ENCODE measurements at regions not wholly inside any gene's neighbourhood (a gene's known extent, or its start where the extent isn't known, plus 50 kb on each side); places are given as distances from the start of the nearest gene placed in this dataset.
"Not testable (repeated sequence)": the region's sequence is repeated elsewhere in the genome, so short reads cannot be mapped to it uniquely, and the experiment has no call there.

GRCh38 chr9:80976403-80976802 is 712.9 kb downstream of the TLE1 start:
- Mint-ChIP-seq H3K9me3 (peaks cover 31% of the 10 kb centered on the region), H3K4me3 (no peak overlapping the region), H3K36me3 (ENCODE audit: low read depth) (peaks cover 5% of the 10 kb centered on the region), H3K4me1 (no peaks in the 10 kb centered on the region), H3K27ac (no peak overlapping the region), H3K27me3 (ENCODE audit: low read depth) (no peaks in the 10 kb centered on the region)
- TF ChIP-seq, protein P1, sequence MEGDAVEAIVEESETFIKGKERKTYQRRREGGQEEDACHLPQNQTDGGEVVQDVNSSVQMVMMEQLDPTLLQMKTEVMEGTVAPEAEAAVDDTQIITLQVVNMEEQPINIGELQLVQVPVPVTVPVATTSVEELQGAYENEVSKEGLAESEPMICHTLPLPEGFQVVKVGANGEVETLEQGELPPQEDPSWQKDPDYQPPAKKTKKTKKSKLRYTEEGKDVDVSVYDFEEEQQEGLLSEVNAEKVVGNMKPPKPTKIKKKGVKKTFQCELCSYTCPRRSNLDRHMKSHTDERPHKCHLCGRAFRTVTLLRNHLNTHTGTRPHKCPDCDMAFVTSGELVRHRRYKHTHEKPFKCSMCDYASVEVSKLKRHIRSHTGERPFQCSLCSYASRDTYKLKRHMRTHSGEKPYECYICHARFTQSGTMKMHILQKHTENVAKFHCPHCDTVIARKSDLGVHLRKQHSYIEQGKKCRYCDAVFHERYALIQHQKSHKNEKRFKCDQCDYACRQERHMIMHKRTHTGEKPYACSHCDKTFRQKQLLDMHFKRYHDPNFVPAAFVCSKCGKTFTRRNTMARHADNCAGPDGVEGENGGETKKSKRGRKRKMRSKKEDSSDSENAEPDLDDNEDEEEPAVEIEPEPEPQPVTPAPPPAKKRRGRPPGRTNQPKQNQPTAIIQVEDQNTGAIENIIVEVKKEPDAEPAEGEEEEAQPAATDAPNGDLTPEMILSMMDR (IDR thresholded peaks at IDR 0.05; ENCODE audit: unreplicated experiment in 3 of 3): no peak

GRCh38 chr9:80970377-80970776 is 719.0 kb downstream of the TLE1 start:
- H3K9me3 Mint-ChIP-seq: peaks cover 38% of the 10 kb centered on the region
- not testable (repeated sequence) for H3K36me3 Mint-ChIP-seq (ENCODE audit: low read depth); H3K27ac Mint-ChIP-seq; H3K27me3 Mint-ChIP-seq (ENCODE audit: low read depth); H3K4me3 Mint-ChIP-seq; H3K4me1 Mint-ChIP-seq

- TF ChIP-seq, protein P1 (IDR thresholded peaks at IDR 0.05; ENCODE audit: unreplicated experiment in 3 of 3): no peak
- Mint-ChIP-seq H3K9me3 (peaks cover 34% of the 10 kb centered on the region), H3K4me1 (peaks cover 8% of the 10 kb centered on the region), H3K27ac (no peak overlapping the region), H3K36me3 (ENCODE audit: low read depth) (peaks cover 11% of the 10 kb centered on the region), H3K27me3 (ENCODE audit: low read depth) (no peaks in the 10 kb centered on the region), H3K4me3 (no peak overlapping the region)
These were observed 720.7 kb downstream of the TLE1 start for GRCh38 chr9:80968611-80969010.

DNA sequence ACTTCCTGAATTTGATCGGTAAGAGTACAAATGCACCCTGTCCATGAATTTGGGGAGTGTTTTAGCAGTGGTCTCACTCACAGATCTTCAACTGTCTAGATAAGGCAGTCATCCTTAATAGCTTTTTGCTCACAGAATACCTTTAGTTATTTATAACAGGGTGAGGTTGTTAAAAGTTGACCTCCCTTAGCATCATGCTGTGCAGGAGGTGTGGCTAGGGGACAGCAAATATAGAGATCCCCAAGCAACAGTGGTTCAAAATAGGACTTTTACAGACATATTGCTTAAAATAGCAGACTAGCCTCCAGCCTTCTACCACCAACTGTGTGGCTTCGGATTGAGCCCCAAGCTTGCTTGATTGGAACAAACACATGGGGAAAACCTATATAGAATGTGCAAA is 724.4 kb downstream of the TLE1 start:
- peaks cover 9% of the 10 kb centered on the region for H3K36me3 Mint-ChIP-seq (ENCODE audit: low read depth)
- peaks cover 25% of the 10 kb centered on the region for H3K9me3 Mint-ChIP-seq
- peaks cover 8% of the 10 kb centered on the region for H3K4me1 Mint-ChIP-seq
- H3K27ac Mint-ChIP-seq: peak overlapping the region in 1 of 3 experiments; percentile 21
- no peaks in the 10 kb centered on the region for H3K27me3 Mint-ChIP-seq (ENCODE audit: low read depth)
- TF ChIP-seq, protein P1 (IDR thresholded peaks at IDR 0.05; ENCODE audit: unreplicated experiment in 3 of 3): no peak
- H3K4me3 Mint-ChIP-seq: no peak overlapping the region

GRCh38 chr9:80964374-80964773 is 725.0 kb downstream of the TLE1 start:
- Mint-ChIP-seq H3K9me3 (peaks cover 20% of the 10 kb centered on the region), H3K36me3 (ENCODE audit: low read depth) (peaks cover 5% of the 10 kb centered on the region), H3K4me3 (no peak overlapping the region)

DNA sequence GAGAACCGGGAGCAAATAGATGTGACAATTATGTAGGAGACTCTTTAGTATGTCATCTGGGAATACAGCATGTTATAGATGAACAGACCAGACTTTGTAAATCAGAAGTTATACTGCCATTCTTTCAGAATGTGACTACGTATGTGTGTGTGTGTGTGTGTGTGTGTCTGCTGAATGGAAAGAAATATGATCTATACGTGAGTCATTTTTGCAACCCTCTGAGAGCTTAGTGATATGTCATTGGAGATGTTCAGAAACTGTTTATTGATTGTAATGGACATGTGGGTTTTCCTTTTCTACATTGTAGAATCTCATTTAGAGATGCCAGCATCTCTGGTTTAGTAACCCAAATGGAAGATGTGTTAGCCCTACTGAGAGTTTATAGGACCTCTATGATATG is 731.5 kb downstream of the TLE1 start:
- Mint-ChIP-seq H3K4me3 (no peak overlapping the region), H3K9me3 (peaks cover 6% of the 10 kb centered on the region), H3K27ac (no peak overlapping the region), H3K36me3 (ENCODE audit: low read depth) (no peaks in the 10 kb centered on the region), H3K4me1 (no peaks in the 10 kb centered on the region), H3K27me3 (ENCODE audit: low read depth) (no peaks in the 10 kb centered on the region)
- TF ChIP-seq, protein P1 (IDR thresholded peaks at IDR 0.05; ENCODE audit: unreplicated experiment in 3 of 3): no peak

More at GRCh38 chr9:80964374-80964773, 725.0 kb downstream of the TLE1 start:
- H3K27me3 Mint-ChIP-seq (ENCODE audit: low read depth): no peaks in the 10 kb centered on the region
- H3K4me1 Mint-ChIP-seq: peaks cover 8% of the 10 kb centered on the region
- peak overlapping the region in 1 of 3 experiments; percentile 21 for H3K27ac Mint-ChIP-seq
- TF ChIP-seq, protein P1 (IDR thresholded peaks at IDR 0.05; ENCODE audit: unreplicated experiment in 3 of 3): no peak
